H1 (cell line): ENCODE measurements at regions not wholly inside any gene's neighbourhood (a gene's known extent, or its start where the extent isn't known, plus 50 kb on each side); places are given as distances from the start of the nearest gene placed in this dataset.

ENCODE experiments used
- CTCF ChIA-PET: fragments of 300-600 bp; sonication (Branson Sonifier 250); formaldehyde crosslinking; loops from one replicate; lab custom pipeline; 2021; ENCODE audit not compliant: partially characterized antibody; lab: Charles Lee
- POLR2A ChIA-PET: fragments of 300-600 bp; sonication (Branson Sonifier 250); formaldehyde crosslinking; loops from one replicate; lab custom pipeline; 2021; ENCODE audit warnings: inconsistent platforms; ENCODE audit not compliant: partially characterized antibody; lab: Charles Lee
- DNase-seq, 2 experiments: peaks; one replicate each; pipeline versions ENCODE4 v3.0.0 to v3.0.0-alpha.2; 2010 to 2022; ENCODE audit warnings: low spot score in 2 of 2, low read depth in 1 of 2, mixed read lengths in 1 of 2
- FAIRE-seq: peaks from 2 replicates; lab custom pipeline; 2011; peaks lifted over from hg19 to GRCh38; lab: Jason Lieb, UNC
- H2AFZ ChIP-seq: 2 replicates; pipeline ENCODE4 v1.8.1; 2012; ENCODE audit warnings: low read length, inconsistent platforms
- H2AK5ac ChIP-seq: 2 replicates; pipeline ENCODE4 v1.6.1; 2013; ENCODE audit warnings: low read depth, low read length
- H2BK120ac ChIP-seq: replicated peaks from 2 replicates; pipeline ENCODE3; 2013; ENCODE audit warnings: low read depth, low read length, inconsistent platforms
- H2BK12ac ChIP-seq: 2 replicates; pipeline ENCODE4 v1.6.1; 2013; ENCODE audit warnings: low read depth, low read length
- H2BK15ac ChIP-seq: 2 replicates; pipeline ENCODE4 v1.6.1; 2013; ENCODE audit warnings: low read length
- H2BK20ac ChIP-seq: 2 replicates; pipeline ENCODE4 v1.6.1; 2013; ENCODE audit warnings: low read length
- H2BK5ac ChIP-seq: 2 replicates; pipeline ENCODE4 v1.6.1; 2013; ENCODE audit warnings: low read depth, low read length
- H3K14ac ChIP-seq: 2 replicates; pipeline ENCODE4 v1.6.1; 2013; ENCODE audit warnings: inconsistent platforms; ENCODE audit not compliant: insufficient read length
- H3K18ac ChIP-seq: 2 replicates; pipeline ENCODE4 v1.6.1; 2013; ENCODE audit warnings: low read length; ENCODE audit errors: extremely low read depth
- H3K23ac ChIP-seq: 2 replicates; pipeline ENCODE4 v1.6.1; 2013; ENCODE audit warnings: inconsistent platforms; ENCODE audit not compliant: insufficient read length
- H3K23me2 ChIP-seq: 2 replicates; pipeline ENCODE4 v1.6.1; 2013; ENCODE audit warnings: low read depth, low read length
- H3K27ac ChIP-seq: 2 replicates; pipeline ENCODE4 v1.6.1; 2011; ENCODE audit warnings: low read depth, low read length, inconsistent platforms
- H3K27me3 ChIP-seq, 4 experiments: replicated peaks in 1 of 4; 1 replicate in 1 of 4; 2 replicates in 3 of 4; pipeline versions ENCODE4 v1.6.1 to v1.8.1; 2011 to 2013; ENCODE audit warnings: low read length in 3 of 4, mild to moderate bottlenecking in 3 of 4, inconsistent platforms in 2 of 4, mixed read lengths in 2 of 4, moderate library complexity in 1 of 4; ENCODE audit not compliant: control insufficient read depth in 3 of 4, insufficient read depth in 3 of 4; ENCODE audit errors: extremely low read depth in 1 of 4
- H3K36me3 ChIP-seq, 4 experiments: 2 replicates each; pipeline versions ENCODE4 v1.6.1 to v1.8.1; 2011 to 2013; ENCODE audit warnings: mild to moderate bottlenecking in 4 of 4, low read length in 3 of 4, moderate library complexity in 2 of 4, control low read depth in 1 of 4, inconsistent platforms in 1 of 4; ENCODE audit not compliant: insufficient read depth in 4 of 4, control insufficient read depth in 2 of 4
- H3K4ac ChIP-seq: replicated peaks from 2 replicates; pipeline ENCODE3; 2013; ENCODE audit warnings: low read length, low read depth, mixed read lengths, inconsistent platforms; ENCODE audit not compliant: insufficient read length
- H3K4me1 ChIP-seq, 4 experiments: replicated peaks in 1 of 4; 1 replicate in 1 of 4; 2 replicates in 3 of 4; pipeline versions ENCODE4 v1.6.1 to v1.8.1; 2011 to 2013; ENCODE audit warnings: low read length in 3 of 4, inconsistent platforms in 2 of 4, mixed read lengths in 1 of 4; ENCODE audit not compliant: insufficient read depth in 4 of 4, control insufficient read depth in 3 of 4
- H3K4me2 ChIP-seq, 2 experiments: 2 replicates each; pipeline versions ENCODE4 v1.6.1 to v1.8.1; 2011 to 2013; ENCODE audit warnings: low read depth in 2 of 2, low read length in 2 of 2, control low read depth in 1 of 2, inconsistent platforms in 1 of 2, mild to moderate bottlenecking in 1 of 2; ENCODE audit not compliant: insufficient read depth in 1 of 2
- H3K4me3 ChIP-seq, 4 experiments: fragments of 200-600, 300-600 bp in 1 of 4; sonication (generic), shearing (Covaris generic), sonication (Bioruptor Twin) in 1 of 4; 2 replicates each; pipeline versions ENCODE4 v1.5.1 to v1.8.1; 2011 to 2016; ENCODE audit warnings: low read length in 4 of 4, low read depth in 3 of 4, control low read depth in 2 of 4, inconsistent platforms in 2 of 4, mild to moderate bottlenecking in 2 of 4, mixed read lengths in 1 of 4, moderate library complexity in 1 of 4; ENCODE audit not compliant: insufficient read depth in 2 of 4; ENCODE audit errors: extremely low read depth in 1 of 4
- H3K56ac ChIP-seq: replicated peaks from 2 replicates; pipeline ENCODE3; 2013; ENCODE audit warnings: low read depth, mild to moderate bottlenecking, mixed read lengths, low read length, inconsistent platforms; ENCODE audit not compliant: insufficient read length
- H3K79me1 ChIP-seq: 2 replicates; pipeline ENCODE4 v1.6.1; 2013; ENCODE audit warnings: low read depth, low read length, control low read depth
- H3K79me2 ChIP-seq, 2 experiments: 2 replicates each; pipeline versions ENCODE4 v1.6.1 to v1.8.1; 2012 to 2013; ENCODE audit warnings: low read length in 2 of 2, mild to moderate bottlenecking in 2 of 2, inconsistent platforms in 1 of 2; ENCODE audit not compliant: insufficient read depth in 2 of 2, control insufficient read depth in 1 of 2
- H3K9ac ChIP-seq, 4 experiments: replicated peaks in 1 of 4; 1 replicate in 1 of 4; 2 replicates in 3 of 4; pipeline versions ENCODE4 v1.6.1 to v1.8.1; 2011 to 2013; ENCODE audit warnings: low read depth in 3 of 4, low read length in 3 of 4, control low read depth in 2 of 4, mild to moderate bottlenecking in 2 of 4, moderate library complexity in 2 of 4, inconsistent platforms in 1 of 4; ENCODE audit errors: extremely low read depth in 1 of 4
- H3K9me3 ChIP-seq, 2 experiments: 2 replicates each; pipeline versions ENCODE4 v1.6.1 to v1.8.1; 2012 to 2013; ENCODE audit warnings: mild to moderate bottlenecking in 2 of 2, moderate library complexity in 2 of 2, control low read depth in 1 of 2, inconsistent platforms in 1 of 2, low read depth in 1 of 2, low read length in 1 of 2, mixed read lengths in 1 of 2; ENCODE audit not compliant: insufficient read depth in 2 of 2
- H4K20me1 ChIP-seq, 2 experiments: replicated peaks in 1 of 2; 2 replicates each; pipeline versions ENCODE3 to v1.8.1; 2011 to 2013; ENCODE audit warnings: inconsistent platforms in 2 of 2, low read length in 2 of 2, mild to moderate bottlenecking in 1 of 2; ENCODE audit not compliant: insufficient read depth in 2 of 2, control insufficient read depth in 1 of 2
- H4K5ac ChIP-seq: 2 replicates; pipeline ENCODE4 v1.6.1; 2013; ENCODE audit warnings: low read length, low read depth, mixed read lengths, inconsistent platforms; ENCODE audit not compliant: insufficient read length
- H4K8ac ChIP-seq: 2 replicates; pipeline ENCODE4 v1.8.0; 2013; ENCODE audit warnings: mild to moderate bottlenecking, moderate library complexity, low read length, inconsistent platforms; ENCODE audit not compliant: insufficient read depth; ENCODE audit errors: extremely low read depth
- H4K91ac ChIP-seq: replicated peaks from 2 replicates; pipeline ENCODE3; 2013; ENCODE audit warnings: low read length, mixed read lengths, inconsistent platforms; ENCODE audit not compliant: insufficient read length
- CBX5 ChIP-seq: fragments of 300-800, 300-1000 bp; sonication (generic); IDR thresholded peaks from 2 replicates; pipeline ENCODE4 v1.7.1; 2016; ENCODE audit warnings: antibody characterized with exemption, low read length, low read depth
- HDAC6 ChIP-seq: IDR thresholded peaks from one replicate; pipeline ENCODE4 v1.7.1; 2012; ENCODE audit warnings: low read depth, mild to moderate bottlenecking, inconsistent platforms, low read length, moderate library complexity
- JUN ChIP-seq: IDR thresholded peaks from 2 replicates; pipeline ENCODE4 v1.6.1; 2011; ENCODE audit warnings: low read depth, mild to moderate bottlenecking, improper control_type of control experiment, low read length
- KDM4A ChIP-seq: IDR thresholded peaks from one replicate; pipeline ENCODE4 v1.7.1; 2012; ENCODE audit warnings: low read depth, mild to moderate bottlenecking, moderate library complexity, low read length, inconsistent platforms; ENCODE audit not compliant: severe bottlenecking
- NRF1 ChIP-seq: IDR thresholded peaks from 2 replicates; pipeline ENCODE4 v1.6.1; 2011; ENCODE audit warnings: mild to moderate bottlenecking, low read depth, low read length, improper control_type of control experiment
- POU5F1 ChIP-seq: IDR thresholded peaks from 2 replicates; pipeline ENCODE4 v1.6.1; 2011; ENCODE audit warnings: low read depth, mild to moderate bottlenecking, low read length, moderate library complexity
- RBBP5 ChIP-seq: IDR thresholded peaks from 2 replicates; pipeline ENCODE4 v1.7.1; 2012; ENCODE audit warnings: low read depth, mild to moderate bottlenecking, inconsistent platforms, low read length, moderate library complexity, borderline replicate concordance
- RXRA ChIP-seq: IDR thresholded peaks from 2 replicates; pipeline ENCODE4 v1.6.1; 2011; ENCODE audit warnings: low read depth, mild to moderate bottlenecking, low read length, moderate library complexity; ENCODE audit not compliant: insufficient read depth
- SAP30 ChIP-seq: fragments of 300-600 bp; sonication (generic); IDR thresholded peaks from 2 replicates; pipeline ENCODE4 v1.7.1; 2012; ENCODE audit warnings: low read length, moderate library complexity, mild to moderate bottlenecking, inconsistent platforms; ENCODE audit not compliant: insufficient read depth, insufficient replicate concordance
- SP2 ChIP-seq: IDR thresholded peaks from 2 replicates; pipeline ENCODE4 v1.6.1; 2012; ENCODE audit warnings: mild to moderate bottlenecking, low read length, inconsistent platforms
- TAF7 ChIP-seq: optimal IDR thresholded peaks from 2 replicates; pipeline ENCODE3; 2011; ENCODE audit warnings: low read depth, mild to moderate bottlenecking, inconsistent platforms, low read length, moderate library complexity, borderline replicate concordance
- ZNF274 ChIP-seq: IDR thresholded peaks from 2 replicates; pipeline ENCODE4 v1.7.0; 2012; ENCODE audit warnings: low read length, borderline replicate concordance; ENCODE audit errors: extremely low read depth
- WGBS, 2 experiments: shearing (Covaris generic) in 1 of 2; methylation state at CpG; one replicate each; pipeline versions ENCODE4 v1.1.6 to v1.1.7; 2013 to 2015; ENCODE audit warnings: low lambda C conversion rate in 2 of 2, mixed read lengths in 2 of 2, inconsistent platforms in 1 of 2, low coverage in 1 of 2, missing lambda C conversion rate in 1 of 2; ENCODE audit not compliant: insufficient replicate concordance in 2 of 2, insufficient coverage in 1 of 2, insufficient read length in 1 of 2; ENCODE audit errors: extremely low coverage in 1 of 2, missing lambda C conversion rate in 1 of 2; 5-methylcytosine and 5-hydroxymethylcytosine counted together
- TF ChIP-seq, protein P1 (sequence below): IDR thresholded peaks from 2 replicates; pipeline ENCODE4 v1.6.1; 2012; ENCODE audit warnings: low read length, inconsistent platforms

DNA sequence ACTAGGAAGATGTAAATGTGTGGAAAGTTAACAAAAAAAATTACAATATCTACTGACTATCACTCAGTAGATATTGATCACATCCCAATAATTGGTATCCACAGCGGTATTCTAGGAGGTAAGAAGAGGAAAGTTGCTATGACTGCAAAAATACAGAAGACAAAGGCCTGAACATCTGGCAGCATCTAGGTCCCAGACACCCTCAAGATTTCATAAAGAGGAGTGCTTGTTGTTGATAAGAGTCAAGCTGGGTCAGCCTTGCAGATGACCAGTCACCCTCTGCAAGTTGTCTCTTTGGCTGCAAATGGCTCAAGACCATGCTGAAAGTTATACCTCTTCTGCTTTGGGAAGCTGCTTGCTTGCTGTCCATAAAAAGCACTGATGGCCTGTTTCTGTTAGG is 179.8 kb upstream of the FOXN2 start:
- no peaks in the 10 kb centered on the region for H3K36me3 ChIP-seq
- no peaks in the 10 kb centered on the region for H3K9me3 ChIP-seq
- H3K4me2 ChIP-seq: no peak overlapping the region
- H2BK12ac ChIP-seq: no peak overlapping the region
- 92% methylated on average over 1 of the region's 1 CpG; no CpG with 5 or more reads in 1 of the 2 experiments for WGBS, 2 experiments
- no peak overlapping the region for H4K91ac ChIP-seq
- H3K4me3 ChIP-seq: no peak overlapping the region
- POLR2A ChIA-PET: no interaction called here
- no peak overlapping the region for H2BK20ac ChIP-seq
- H2AFZ ChIP-seq: 0 out of 2 replicates have a peak overlapping the region, but pooled peaks have one; percentile 36
- H3K79me1 ChIP-seq: no peaks in the 10 kb centered on the region
- H3K56ac ChIP-seq: no peak overlapping the region
- H4K20me1 ChIP-seq: no peaks in the 10 kb centered on the region
- CTCF ChIA-PET: no interaction called here
- H3K79me2 ChIP-seq: no peaks in the 10 kb centered on the region
- H3K18ac ChIP-seq: no peak overlapping the region
- no peaks in the 10 kb centered on the region for H3K27me3 ChIP-seq
- H2BK15ac ChIP-seq: no peak overlapping the region
- no peak overlapping the region for H3K27ac ChIP-seq
- H4K8ac ChIP-seq: no peak overlapping the region
- H3K4ac ChIP-seq: no peak overlapping the region
- DNase-seq (no peak), FAIRE-seq (no peak)
- no peaks in the 10 kb centered on the region for H3K4me1 ChIP-seq
- H4K5ac ChIP-seq: no peak overlapping the region
- no peak overlapping the region for H3K23ac ChIP-seq
- H2BK5ac ChIP-seq: no peak overlapping the region
- H2BK120ac ChIP-seq: no peak overlapping the region
- no peak overlapping the region for H3K14ac ChIP-seq
- no peaks in the 10 kb centered on the region for H3K23me2 ChIP-seq
- no peak overlapping the region for H2AK5ac ChIP-seq
- no peak overlapping the region for H3K9ac ChIP-seq
- no peak for TF ChIP-seq TAF7
- no peak for TF ChIP-seq POU5F1
- no peak for TF ChIP-seq KDM4A
- TF ChIP-seq HDAC6: no peak
- TF ChIP-seq RBBP5: no peak
- no peak for TF ChIP-seq SP2
- no peak for TF ChIP-seq SAP30
- no peak for TF ChIP-seq CBX5
- TF ChIP-seq ZNF274: no peak
- TF ChIP-seq, protein P1, sequence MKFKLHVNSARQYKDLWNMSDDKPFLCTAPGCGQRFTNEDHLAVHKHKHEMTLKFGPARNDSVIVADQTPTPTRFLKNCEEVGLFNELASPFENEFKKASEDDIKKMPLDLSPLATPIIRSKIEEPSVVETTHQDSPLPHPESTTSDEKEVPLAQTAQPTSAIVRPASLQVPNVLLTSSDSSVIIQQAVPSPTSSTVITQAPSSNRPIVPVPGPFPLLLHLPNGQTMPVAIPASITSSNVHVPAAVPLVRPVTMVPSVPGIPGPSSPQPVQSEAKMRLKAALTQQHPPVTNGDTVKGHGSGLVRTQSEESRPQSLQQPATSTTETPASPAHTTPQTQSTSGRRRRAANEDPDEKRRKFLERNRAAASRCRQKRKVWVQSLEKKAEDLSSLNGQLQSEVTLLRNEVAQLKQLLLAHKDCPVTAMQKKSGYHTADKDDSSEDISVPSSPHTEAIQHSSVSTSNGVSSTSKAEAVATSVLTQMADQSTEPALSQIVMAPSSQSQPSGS: no peak
- TF ChIP-seq NRF1: no peak
- TF ChIP-seq JUN: no peak
- no peak for TF ChIP-seq RXRA
